ENCODE measurements at regions not wholly inside any gene's neighbourhood (a gene's known extent, or its start where the extent isn't known, plus 50 kb on each side); places are given as distances from the start of the nearest gene placed in this dataset.

DNA sequence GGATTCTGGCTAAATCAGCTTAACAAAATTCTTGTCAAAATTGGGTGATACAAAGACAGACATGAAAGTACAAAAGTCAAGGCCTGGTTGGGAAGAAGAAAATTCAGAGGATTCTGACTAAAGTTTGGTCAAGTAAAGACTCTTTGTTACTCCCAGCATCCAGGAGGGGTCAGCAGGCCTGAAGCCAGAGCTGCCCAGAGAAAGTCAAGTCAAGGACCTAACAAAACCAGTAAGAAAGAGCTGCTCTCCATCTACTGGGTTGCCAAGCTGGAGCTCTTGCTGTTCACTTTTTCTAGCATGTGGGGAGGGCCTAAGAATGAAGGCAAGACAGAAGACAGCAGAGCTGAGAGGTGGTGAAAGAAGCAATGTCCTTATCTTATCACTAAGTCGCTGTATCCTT lies 143.3 kb downstream of the C1D start:
- WGBS, 2 donors = 86 to 96% methylated on average over 1 of the region's 1 CpG
- no peak overlapping the region for H3K4me3 ChIP-seq
- H3K27ac ChIP-seq = no peak overlapping the region
- H3K27me3 ChIP-seq = no peaks in the 10 kb centered on the region
- H3K36me3 ChIP-seq = no peaks in the 10 kb centered on the region
- TF ChIP-seq, protein P1, sequence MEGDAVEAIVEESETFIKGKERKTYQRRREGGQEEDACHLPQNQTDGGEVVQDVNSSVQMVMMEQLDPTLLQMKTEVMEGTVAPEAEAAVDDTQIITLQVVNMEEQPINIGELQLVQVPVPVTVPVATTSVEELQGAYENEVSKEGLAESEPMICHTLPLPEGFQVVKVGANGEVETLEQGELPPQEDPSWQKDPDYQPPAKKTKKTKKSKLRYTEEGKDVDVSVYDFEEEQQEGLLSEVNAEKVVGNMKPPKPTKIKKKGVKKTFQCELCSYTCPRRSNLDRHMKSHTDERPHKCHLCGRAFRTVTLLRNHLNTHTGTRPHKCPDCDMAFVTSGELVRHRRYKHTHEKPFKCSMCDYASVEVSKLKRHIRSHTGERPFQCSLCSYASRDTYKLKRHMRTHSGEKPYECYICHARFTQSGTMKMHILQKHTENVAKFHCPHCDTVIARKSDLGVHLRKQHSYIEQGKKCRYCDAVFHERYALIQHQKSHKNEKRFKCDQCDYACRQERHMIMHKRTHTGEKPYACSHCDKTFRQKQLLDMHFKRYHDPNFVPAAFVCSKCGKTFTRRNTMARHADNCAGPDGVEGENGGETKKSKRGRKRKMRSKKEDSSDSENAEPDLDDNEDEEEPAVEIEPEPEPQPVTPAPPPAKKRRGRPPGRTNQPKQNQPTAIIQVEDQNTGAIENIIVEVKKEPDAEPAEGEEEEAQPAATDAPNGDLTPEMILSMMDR (IDR thresholded peaks at IDR 0.05) = no peak
- TF ChIP-seq EP300 (IDR thresholded peaks at IDR 0.05) = no peak
- no peak for TF ChIP-seq POLR2A (IDR thresholded peaks at IDR 0.05)
- H3K4me1 ChIP-seq = no peaks in the 10 kb centered on the region
- H3K9me3 ChIP-seq = no peaks in the 10 kb centered on the region
- no peak for DNase-seq (ENCODE audit: low spot score in 2 of 2)

DNA sequence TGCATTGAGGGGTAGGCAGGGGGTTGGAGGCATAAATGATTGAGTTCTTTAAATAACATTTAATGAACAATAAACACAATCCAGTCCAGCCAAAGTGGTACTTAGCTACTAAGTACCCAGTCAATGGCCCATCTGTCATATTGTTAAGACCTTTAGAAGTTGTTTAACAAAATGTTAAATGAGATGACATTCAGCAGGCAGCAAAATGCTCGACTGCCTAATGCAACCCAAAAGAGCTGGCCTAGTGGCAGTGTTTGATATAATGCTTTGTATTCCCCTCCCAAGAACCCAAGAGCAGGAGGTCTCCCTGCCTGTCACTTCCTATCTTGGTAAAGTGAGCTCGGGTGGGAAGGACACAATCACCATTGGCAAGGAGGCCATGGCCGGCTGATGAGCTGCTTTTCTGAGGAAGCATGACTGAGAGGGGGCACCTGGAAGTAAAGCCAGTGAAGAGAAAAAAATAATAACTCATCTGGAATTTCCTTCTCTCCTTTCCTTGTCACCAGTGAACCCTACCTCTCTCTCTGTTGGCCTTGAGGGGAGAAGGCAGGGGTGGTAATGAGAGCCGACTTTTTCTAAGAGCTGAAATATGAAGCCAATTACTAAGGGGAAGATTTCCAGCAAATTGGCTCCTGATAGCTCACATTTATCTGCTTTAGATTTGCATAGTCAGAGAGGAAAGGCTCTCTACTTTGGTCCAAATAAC lies 140.6 kb downstream of the C1D start:
- WGBS, 2 donors = 64 to 77% methylated on average over 4 of the region's 4 CpGs
- H3K4me3 ChIP-seq = no peak overlapping the region
- H3K9me3 ChIP-seq = no peaks in the 10 kb centered on the region
- no peak for DNase-seq (ENCODE audit: low spot score in 2 of 2)
- no peak for TF ChIP-seq EP300 (IDR thresholded peaks at IDR 0.05)
- no peak for TF ChIP-seq POLR2A (IDR thresholded peaks at IDR 0.05)
- TF ChIP-seq, protein P1 (IDR thresholded peaks at IDR 0.05) = no peak
- H3K36me3 ChIP-seq = no peaks in the 10 kb centered on the region
- no peaks in the 10 kb centered on the region for H3K4me1 ChIP-seq
- no peak overlapping the region for H3K27ac ChIP-seq
- no peaks in the 10 kb centered on the region for H3K27me3 ChIP-seq

DNA sequence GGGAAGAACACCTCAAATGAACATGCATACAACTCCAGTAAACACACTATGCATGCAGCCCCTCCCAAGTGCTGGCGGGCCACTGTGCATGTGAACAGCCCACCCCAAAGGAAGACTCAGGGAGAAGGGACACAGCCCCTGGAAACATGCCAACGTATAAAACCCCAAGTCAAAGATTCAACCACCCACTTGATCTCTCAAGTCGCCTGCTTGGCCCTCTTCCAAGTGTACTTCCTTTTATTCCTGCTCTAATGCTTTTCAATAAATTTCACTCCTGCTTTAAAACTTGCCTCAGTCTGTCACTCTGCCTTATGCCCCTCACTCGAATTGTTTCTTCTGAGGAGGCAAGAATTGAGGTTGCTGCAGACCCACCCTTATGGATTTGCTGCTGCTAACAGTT lies 139.1 kb downstream of the C1D start:
- no peaks in the 10 kb centered on the region for H3K27me3 ChIP-seq
- no peak for TF ChIP-seq POLR2A (IDR thresholded peaks at IDR 0.05)
- TF ChIP-seq EP300 (IDR thresholded peaks at IDR 0.05) = no peak
- TF ChIP-seq, protein P1 (IDR thresholded peaks at IDR 0.05) = no peak
- DNase-seq (ENCODE audit: low spot score in 2 of 2) = peak in 1 of 2 donors; percentile 28
- WGBS, 2 donors = 13 to 18% methylated on average over 4 of the region's 4 CpGs
- no peaks in the 10 kb centered on the region for H3K4me1 ChIP-seq
- no peaks in the 10 kb centered on the region for H3K36me3 ChIP-seq
- no peak overlapping the region for H3K4me3 ChIP-seq
- H3K9me3 ChIP-seq = no peaks in the 10 kb centered on the region
- H3K27ac ChIP-seq = no peak overlapping the region

DNA sequence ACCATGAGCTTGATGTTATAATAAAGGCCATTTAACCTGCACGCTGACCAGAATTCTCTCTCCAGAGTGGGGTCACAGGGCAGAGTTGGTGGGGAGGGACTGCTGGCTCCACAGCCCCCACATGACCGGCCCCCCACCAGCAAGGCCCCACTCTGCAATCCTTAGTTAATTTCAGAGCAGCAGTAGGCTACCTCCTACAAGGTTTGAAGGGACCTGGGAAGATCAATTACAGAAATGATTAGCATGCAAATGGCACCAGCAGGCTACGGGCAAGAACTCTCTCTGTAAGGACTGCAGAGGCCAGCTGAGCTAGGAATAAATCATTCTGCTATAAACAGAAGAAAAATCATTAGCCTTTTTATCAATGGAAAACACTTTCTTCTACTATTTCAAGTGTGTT lies 135.3 kb downstream of the C1D start:
- Histone ChIP-seq H3K4me3 (no peak overlapping the region), H3K27ac (no peak overlapping the region), H3K9me3 (no peaks in the 10 kb centered on the region), H3K4me1 (no peaks in the 10 kb centered on the region), H3K27me3 (no peaks in the 10 kb centered on the region), H3K36me3 (no peaks in the 10 kb centered on the region)
- no peak for DNase-seq (ENCODE audit: low spot score in 2 of 2)
- TF ChIP-seq EP300 (IDR thresholded peaks at IDR 0.05) (no peak), POLR2A (IDR thresholded peaks at IDR 0.05) (no peak)
- TF ChIP-seq, protein P1 (IDR thresholded peaks at IDR 0.05) = no peak
- 35 to 46% methylated on average over 3 of the region's 3 CpGs for WGBS, 2 donors

DNA sequence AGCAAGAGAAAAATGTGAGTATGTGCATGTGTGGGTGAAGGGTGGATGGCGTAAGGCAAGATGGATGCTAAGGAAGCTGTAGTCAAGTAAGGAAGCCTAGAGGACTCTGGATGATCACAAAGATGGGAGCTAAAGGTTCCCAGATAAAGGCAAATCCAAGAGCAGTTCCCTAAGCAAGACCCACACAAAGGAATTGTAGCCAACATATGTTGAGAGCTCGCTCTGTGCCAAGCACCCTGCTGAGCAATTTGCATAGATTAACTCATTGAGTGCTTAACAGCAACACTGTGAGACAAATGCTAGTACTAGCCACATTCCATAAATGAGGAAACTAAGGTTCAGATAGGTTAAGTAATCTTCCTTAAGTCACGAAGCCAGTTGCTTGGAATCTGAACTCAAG lies 132.6 kb downstream of the C1D start:
- no peaks in the 10 kb centered on the region for H3K27me3 ChIP-seq
- no peak overlapping the region for H3K27ac ChIP-seq
- no peaks in the 10 kb centered on the region for H3K9me3 ChIP-seq
- no peaks in the 10 kb centered on the region for H3K36me3 ChIP-seq
- TF ChIP-seq EP300 (IDR thresholded peaks at IDR 0.05) (no peak), POLR2A (IDR thresholded peaks at IDR 0.05) (no peak)
- TF ChIP-seq, protein P1 (IDR thresholded peaks at IDR 0.05) = no peak
- 58 to 61% methylated on average over 3 of the region's 3 CpGs for WGBS, 2 donors
- H3K4me3 ChIP-seq = no peak overlapping the region
- H3K4me1 ChIP-seq = no peaks in the 10 kb centered on the region
- DNase-seq (ENCODE audit: low spot score in 2 of 2) = no peak

Data from tibial nerve (tissue), 4 donors.